Left ventricle myocardium inferior (tissue), 1 donor: ENCODE measurements at regions not wholly inside any gene's neighbourhood (a gene's known extent, or its start where the extent isn't known, plus 50 kb on each side); places are given as distances from the start of the nearest gene placed in this dataset.

Experiments
- DNase-seq: peaks from one replicate; pipeline ENCODE4 v3.0.0-alpha.2; 2020
- H3K27ac ChIP-seq: fragments of 200-600 bp; replicated peaks from 2 replicates; pipeline ENCODE4 v1.8.0; 2021
- H3K27me3 ChIP-seq: fragments of 200-600 bp; 2 replicates; pipeline ENCODE4 v1.8.0; 2021; ENCODE audit warnings: low read depth
- H3K36me3 ChIP-seq: fragments of 200-600 bp; 2 replicates; pipeline ENCODE4 v1.8.0; 2021
- H3K4me1 ChIP-seq: fragments of 200-600 bp; 2 replicates; pipeline ENCODE4 v1.8.0; 2021
- H3K4me3 ChIP-seq: fragments of 200-600 bp; 2 replicates; pipeline ENCODE4 v1.8.0; 2021; ENCODE audit warnings: mild to moderate bottlenecking, moderate library complexity
- H3K9me3 ChIP-seq: fragments of 200-600 bp; replicated peaks from 2 replicates; pipeline ENCODE4 v1.8.0; 2021
- intact Hi-C: fragments of 100-400 bp; cut with micrococcal nuclease; formaldehyde crosslinking; loops from one replicate; pipeline ENCODE4 v1.11.0; 2022
- TF ChIP-seq, protein P1 (sequence below): fragments of 200-600 bp; IDR thresholded peaks from 2 replicates; pipeline ENCODE4 v1.8.0; 2021; ENCODE audit warnings: antibody characterized with exemption, mild to moderate bottlenecking, borderline replicate concordance
- donor health status: DM: no; HTN: yes; CAD: no; lungs with severe emphysema.

DNA sequence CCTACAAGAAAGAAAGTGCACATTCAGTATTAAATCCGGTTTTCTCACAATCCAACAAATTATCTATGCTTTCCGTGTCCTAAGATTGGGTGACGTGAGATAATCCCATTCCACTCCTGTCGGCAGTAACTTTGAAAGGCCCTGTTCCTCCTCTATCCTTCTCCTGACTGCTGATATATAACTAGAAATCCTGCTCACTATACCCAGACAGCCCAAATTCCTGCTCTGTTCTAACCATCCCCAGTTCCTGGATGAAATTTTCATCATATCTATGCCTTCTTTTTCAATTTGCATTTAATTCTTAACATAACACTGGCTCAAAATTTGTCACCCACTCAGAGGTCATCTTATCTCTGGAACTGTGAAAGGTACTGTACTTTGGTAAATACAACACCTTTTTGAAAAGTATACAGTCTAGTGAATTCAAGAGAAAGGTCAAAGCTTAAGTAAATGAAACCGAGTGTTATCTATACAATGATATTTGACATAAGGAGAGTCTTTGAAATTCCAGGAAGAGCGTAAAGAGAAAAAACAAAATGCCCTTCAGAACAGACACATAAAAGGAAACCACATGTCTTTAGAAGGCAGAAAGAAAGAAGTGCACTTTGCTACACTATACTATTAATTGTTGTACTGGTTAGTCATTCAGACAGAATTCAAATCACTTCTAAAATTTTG is 200.5 kb upstream of the NEGR1 start:
- no peak overlapping the region for H3K4me3 ChIP-seq
- no peak for DNase-seq
- H3K36me3 ChIP-seq, result no peaks in the 10 kb centered on the region
- TF ChIP-seq, protein P1, sequence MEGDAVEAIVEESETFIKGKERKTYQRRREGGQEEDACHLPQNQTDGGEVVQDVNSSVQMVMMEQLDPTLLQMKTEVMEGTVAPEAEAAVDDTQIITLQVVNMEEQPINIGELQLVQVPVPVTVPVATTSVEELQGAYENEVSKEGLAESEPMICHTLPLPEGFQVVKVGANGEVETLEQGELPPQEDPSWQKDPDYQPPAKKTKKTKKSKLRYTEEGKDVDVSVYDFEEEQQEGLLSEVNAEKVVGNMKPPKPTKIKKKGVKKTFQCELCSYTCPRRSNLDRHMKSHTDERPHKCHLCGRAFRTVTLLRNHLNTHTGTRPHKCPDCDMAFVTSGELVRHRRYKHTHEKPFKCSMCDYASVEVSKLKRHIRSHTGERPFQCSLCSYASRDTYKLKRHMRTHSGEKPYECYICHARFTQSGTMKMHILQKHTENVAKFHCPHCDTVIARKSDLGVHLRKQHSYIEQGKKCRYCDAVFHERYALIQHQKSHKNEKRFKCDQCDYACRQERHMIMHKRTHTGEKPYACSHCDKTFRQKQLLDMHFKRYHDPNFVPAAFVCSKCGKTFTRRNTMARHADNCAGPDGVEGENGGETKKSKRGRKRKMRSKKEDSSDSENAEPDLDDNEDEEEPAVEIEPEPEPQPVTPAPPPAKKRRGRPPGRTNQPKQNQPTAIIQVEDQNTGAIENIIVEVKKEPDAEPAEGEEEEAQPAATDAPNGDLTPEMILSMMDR, result no peak
- intact Hi-C loops, result no loop called here
- H3K9me3 ChIP-seq, result peaks cover 20% of the 10 kb centered on the region
- no peak overlapping the region for H3K27ac ChIP-seq
- no peaks in the 10 kb centered on the region for H3K27me3 ChIP-seq
- no peaks in the 10 kb centered on the region for H3K4me1 ChIP-seq

- Histone ChIP-seq H3K36me3 (no peaks in the 10 kb centered on the region), H3K4me1 (no peaks in the 10 kb centered on the region)
- TF ChIP-seq, protein P1, result no peak
These were observed 199.2 kb upstream of the NEGR1 start for GRCh38 chr1:72481420-72481970.

GRCh38 chr1:72466376-72466775 is 184.0 kb upstream of the NEGR1 start:
- peaks cover 4% of the 10 kb centered on the region for H3K9me3 ChIP-seq
- intact Hi-C loops, result no loop called here
- DNase-seq, result no peak
- no peak overlapping the region for H3K4me3 ChIP-seq
- no peaks in the 10 kb centered on the region for H3K4me1 ChIP-seq
- H3K27me3 ChIP-seq, result no peaks in the 10 kb centered on the region
- TF ChIP-seq, protein P1, result no peak
- H3K27ac ChIP-seq, result no peak overlapping the region
- no peaks in the 10 kb centered on the region for H3K36me3 ChIP-seq

More at GRCh38 chr1:72481420-72481970, 199.2 kb upstream of the NEGR1 start:
- H3K9me3 ChIP-seq, result peaks cover 20% of the 10 kb centered on the region
- no peaks in the 10 kb centered on the region for H3K27me3 ChIP-seq
- no peak overlapping the region for H3K27ac ChIP-seq
- DNase-seq, result no peak
- intact Hi-C loops, result no loop called here
- no peak overlapping the region for H3K4me3 ChIP-seq

DNA sequence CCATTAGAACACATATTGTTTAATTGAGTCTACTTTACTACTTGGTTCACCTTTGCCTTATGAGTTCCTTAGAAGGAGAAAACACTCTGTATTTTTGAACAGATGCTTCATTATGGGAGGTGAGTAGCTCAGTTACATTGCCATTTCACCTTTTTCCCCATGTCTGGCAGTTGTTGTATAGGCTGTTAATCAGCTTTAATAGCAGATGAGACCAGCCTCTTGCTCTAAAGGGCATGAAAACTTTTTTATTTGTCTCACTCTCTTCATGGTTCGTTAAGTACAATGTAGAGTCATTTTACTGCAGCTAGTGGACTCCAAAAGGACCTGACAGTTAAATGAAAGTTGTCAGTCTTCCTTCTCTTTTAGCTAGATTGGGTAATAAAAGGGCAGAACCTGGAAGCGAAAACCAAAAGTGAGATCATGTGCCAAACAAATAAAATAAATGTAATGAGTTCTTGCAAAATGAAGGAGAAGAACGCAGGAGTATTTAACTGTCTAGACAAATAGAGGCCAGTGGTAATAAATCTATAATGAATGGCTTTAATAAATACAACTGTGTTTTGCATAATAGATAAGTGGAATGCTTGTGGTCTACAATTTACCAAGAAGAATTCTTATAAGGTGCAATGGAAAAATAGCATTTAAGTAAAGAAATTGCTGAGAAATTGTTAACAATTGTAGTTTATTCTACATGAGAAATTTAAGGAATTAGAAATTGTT is 180.0 kb upstream of the NEGR1 start:
- TF ChIP-seq, protein P1, result no peak
- DNase-seq, result no peak
- Histone ChIP-seq H3K27ac (no peak overlapping the region), H3K36me3 (no peaks in the 10 kb centered on the region), H3K9me3 (peaks cover 9% of the 10 kb centered on the region), H3K4me3 (no peak overlapping the region), H3K27me3 (no peaks in the 10 kb centered on the region), H3K4me1 (no peaks in the 10 kb centered on the region)
- intact Hi-C loops, result no loop called here

GRCh38 chr1:72442262-72442661 is 159.9 kb upstream of the NEGR1 start:
- no peaks in the 10 kb centered on the region for H3K27me3 ChIP-seq
- no peak overlapping the region for H3K27ac ChIP-seq
- TF ChIP-seq, protein P1, result no peak
- no peak for DNase-seq
- intact Hi-C loops, result no loop called here
- H3K9me3 ChIP-seq, result peaks cover 9% of the 10 kb centered on the region
- no peaks in the 10 kb centered on the region for H3K36me3 ChIP-seq
- no peak overlapping the region for H3K4me3 ChIP-seq
- no peaks in the 10 kb centered on the region for H3K4me1 ChIP-seq
